GM12878 (cell line): ENCODE measurements at regions not wholly inside any gene's neighbourhood (a gene's known extent, or its start where the extent isn't known, plus 50 kb on each side); places are given as distances from the start of the nearest gene placed in this dataset.

Experiments used
- ATAC-seq: fragments of 200-7000 bp; cut with Tn5 transposase; 3 replicates; pipeline ENCODE4 v1.9.1; 2020; ENCODE audit warnings: mild to moderate bottlenecking, moderate library complexity
- BruUV-seq: library from RNA; stranded (reverse); fragments of 400-500 nt; replicated peaks from 2 replicates; lab custom pipeline; 2021; lab: Mats Ljungman, UMichigan
- CTCF ChIA-PET: fragments of 300-600 bp; sonication (Branson Sonifier 250); formaldehyde crosslinking; extraction: SDS; loops from one replicate; lab custom pipeline; 2021; ENCODE audit warnings: inconsistent platforms; lab: Yijun Ruan, JAX
- POLR2A ChIA-PET: fragments of 350-600 bp; formaldehyde crosslinking; extraction: SDS; loops from one replicate; lab custom pipeline; 2021; ENCODE audit warnings: inconsistent platforms; lab: Charles Lee
- RAD21 ChIA-PET: fragments of 300-600 bp; sonication (Branson Sonifier 250); formaldehyde crosslinking; loops from one replicate; lab custom pipeline; 2023; ENCODE audit warnings: antibody characterized with exemption; ENCODE audit not compliant: unreplicated experiment; lab: Charles Lee
- SMC1A ChIA-PET: fragments of 300-600 bp; sonication (Branson Sonifier 250); formaldehyde crosslinking; loops from one replicate; lab custom pipeline; 2023; ENCODE audit not compliant: unreplicated experiment, uncharacterized antibody; lab: Charles Lee
- DNase-seq: peaks from one replicate; pipeline ENCODE4 v3.0.0-alpha.2; 2011; ENCODE audit warnings: low read depth, low spot score
- FAIRE-seq: peaks from 3 replicates; lab custom pipeline; 2011; peaks lifted over from hg19 to GRCh38; lab: Jason Lieb, UNC
- H2AFZ ChIP-seq: 2 replicates; pipeline ENCODE4 v1.6.0; 2011; ENCODE audit warnings: low read depth, low read length, control low read depth; ENCODE audit not compliant: control insufficient read depth
- H3K27ac ChIP-seq: 2 replicates; pipeline ENCODE4 v1.5.1; 2011; ENCODE audit warnings: control low read depth; ENCODE audit not compliant: control insufficient read depth, insufficient read depth
- H3K27me3 ChIP-seq, 2 experiments: replicated peaks in 1 of 2; 2 replicates each; pipeline versions ENCODE4 v1.6.0 to v1.6.1; 2011; ENCODE audit warnings: low read length in 1 of 2; ENCODE audit not compliant: control insufficient read depth in 2 of 2, insufficient read depth in 2 of 2
- H3K36me3 ChIP-seq, 2 experiments: 2 replicates each; pipeline ENCODE4 v1.5.1; 2011; ENCODE audit warnings: low read length in 1 of 2; ENCODE audit not compliant: control insufficient read depth in 2 of 2, insufficient read depth in 2 of 2
- H3K4me1 ChIP-seq: 2 replicates; pipeline ENCODE4 v1.6.1; 2011; ENCODE audit warnings: mild to moderate bottlenecking, low read length, moderate library complexity, mixed read lengths; ENCODE audit not compliant: control insufficient read depth, insufficient read depth
- H3K4me2 ChIP-seq: 2 replicates; pipeline ENCODE4 v1.6.0; 2011; ENCODE audit warnings: control low read depth; ENCODE audit not compliant: control insufficient read depth, insufficient read depth
- H3K4me3 ChIP-seq: fragments of 200-600 bp; sonication (generic); 2 replicates; pipeline ENCODE4 v1.5.1; 2016
- H3K79me2 ChIP-seq: 2 replicates; pipeline ENCODE4 v1.6.0; 2011; ENCODE audit warnings: low read length; ENCODE audit not compliant: control insufficient read depth, insufficient read depth
- H3K9ac ChIP-seq: 2 replicates; pipeline ENCODE4 v1.8.0; 2011; ENCODE audit warnings: low read length, control low read depth, mixed read lengths; ENCODE audit not compliant: control insufficient read depth, insufficient read depth
- H3K9me3 ChIP-seq: replicated peaks from 3 replicates; pipeline ENCODE4 v1.5.1; 2011; ENCODE audit warnings: mild to moderate bottlenecking, low read length; ENCODE audit not compliant: control insufficient read depth, insufficient read depth
- H4K20me1 ChIP-seq: 2 replicates; pipeline ENCODE4 v1.6.0; 2011; ENCODE audit not compliant: control insufficient read depth, insufficient read depth
- ASH2L ChIP-seq: fragments of 300-600, 200-600 bp; sonication (generic); IDR thresholded peaks from 2 replicates; pipeline ENCODE4 v1.6.1; 2017; ENCODE audit warnings: low read depth, mild to moderate bottlenecking, borderline replicate concordance
- ATF2 ChIP-seq: IDR thresholded peaks from 2 replicates; pipeline ENCODE4 v1.6.1; 2012; ENCODE audit warnings: low read length, inconsistent platforms
- BHLHE40 ChIP-seq, 2 experiments: fragments of 450-650 bp in 1 of 2; IDR thresholded peaks; 2 replicates each; pipeline ENCODE4 v1.6.1; 2011 to 2017; ENCODE audit warnings: low read depth in 2 of 2, borderline replicate concordance in 1 of 2, improper control_type of control experiment in 1 of 2, low read length in 1 of 2, mild to moderate bottlenecking in 1 of 2
- HDAC6 ChIP-seq: fragments of 200-600 bp; sonication (generic); IDR thresholded peaks from one replicate; pipeline ENCODE4 v1.8.0; 2017; ENCODE audit warnings: antibody characterized with exemption; ENCODE audit not compliant: unreplicated experiment
- IRF4 ChIP-seq: IDR thresholded peaks from 2 replicates; pipeline ENCODE4 v1.6.1; 2011; ENCODE audit warnings: low read depth, low read length
- NR2C2 ChIP-seq: IDR thresholded peaks from 2 replicates; pipeline ENCODE4 v1.6.1; 2011; ENCODE audit warnings: borderline replicate concordance, low read depth; ENCODE audit not compliant: control insufficient read depth, insufficient read length
- RAD21 ChIP-seq: IDR thresholded peaks from 2 replicates; pipeline ENCODE4 v1.6.1; 2011; ENCODE audit warnings: mild to moderate bottlenecking, low read depth, low read length, moderate library complexity; ENCODE audit not compliant: insufficient read depth
- RCOR1 ChIP-seq: conservative IDR thresholded peaks from 2 replicates; pipeline ENCODE4 v1.6.1; 2012; ENCODE audit warnings: low read depth, low read length, improper control_type of control experiment
- SMAD1 ChIP-seq: fragments of 450-650 bp; IDR thresholded peaks from 2 replicates; pipeline ENCODE4 v1.6.1; 2018; ENCODE audit warnings: mild to moderate bottlenecking, low read depth; ENCODE audit not compliant: partially characterized antibody
- STAT1 ChIP-seq: fragments of 450-650 bp; conservative IDR thresholded peaks from 2 replicates; pipeline ENCODE4 v1.6.1; 2014; ENCODE audit warnings: antibody characterized with exemption, mild to moderate bottlenecking
- TAF1 ChIP-seq: IDR thresholded peaks from 2 replicates; pipeline ENCODE4 v1.6.1; 2011; ENCODE audit warnings: mild to moderate bottlenecking, low read depth, low read length, borderline replicate concordance
- WGBS: methylation state at CpG from one replicate; pipeline ENCODE4 v1.1.6; 2016; ENCODE audit warnings: low lambda C conversion rate; ENCODE audit not compliant: insufficient replicate concordance, insufficient coverage; ENCODE audit errors: missing lambda C conversion rate; 5-methylcytosine and 5-hydroxymethylcytosine counted together
- in situ Hi-C: fragments of 300-500 bp; cut with MboI; formaldehyde crosslinking; loops from 9 replicates; pipeline ENCODE4 v1.14.3; 2018; ENCODE audit warnings: mixed read lengths
- intact Hi-C: fragments of 100-400 bp; cut with micrococcal nuclease; formaldehyde crosslinking; loops from one replicate; pipeline ENCODE4 v1.14.2; 2022; ENCODE audit not compliant: unreplicated experiment
- TF ChIP-seq, protein P1 (sequence below): fragments of 150-350 bp; IDR thresholded peaks from 2 replicates; pipeline ENCODE4 v1.6.1; 2016; ENCODE audit warnings: low read depth, low read length

DNA sequence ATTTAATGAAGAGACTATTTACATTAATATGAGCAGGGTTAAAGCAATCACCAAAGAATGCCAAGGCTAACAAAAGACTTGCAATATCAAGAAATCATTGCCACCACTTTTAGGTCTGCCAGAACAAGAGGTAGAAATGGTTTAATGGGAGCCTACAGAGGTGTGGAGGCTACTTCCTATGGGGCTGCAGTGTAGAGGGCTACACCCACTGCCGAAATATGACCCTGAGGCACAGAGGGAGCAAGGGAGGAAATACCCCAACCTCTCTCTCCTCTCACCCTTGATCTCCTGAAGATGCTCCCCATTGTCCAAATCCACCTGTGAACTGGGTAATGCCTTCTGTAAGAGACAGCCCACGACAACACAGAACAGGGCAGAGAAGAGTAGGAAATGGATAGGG is 315.4 kb downstream of the SMAD2 start:
- 0% methylated on average over 2 of the region's 2 CpGs for WGBS
- ChIA-PET RAD21 (no interaction called here), SMC1A (no interaction called here), CTCF (no interaction called here), POLR2A (no interaction called here)
- Histone ChIP-seq H3K36me3 (no peaks in the 10 kb centered on the region), H3K4me3 (no peak overlapping the region), H3K27me3 (0 out of 4 replicates have a peak, but pooled peaks cover 0 to 2% of the 10 kb centered on the region in 2 experiments), H3K4me2 (no peak overlapping the region), H3K4me1 (no peaks in the 10 kb centered on the region), H3K9ac (no peak overlapping the region), H2AFZ (no peak overlapping the region), H4K20me1 (no peaks in the 10 kb centered on the region), H3K79me2 (no peaks in the 10 kb centered on the region), H3K9me3 (no peaks in the 10 kb centered on the region), H3K27ac (no peak overlapping the region)
- TF ChIP-seq RAD21 (no peak), ASH2L (no peak), HDAC6 (no peak), ATF2 (no peak), SMAD1 (no peak), BHLHE40 (IDR thresholded peaks at IDR 0.05; ENCODE audit: borderline replicate concordance in 1 of 2, low read depth in 2 of 2, low read length in 1 of 2) (no peak), TAF1 (no peak), RCOR1 (no peak), IRF4 (no peak), NR2C2 (no peak), STAT1 (no peak)
- TF ChIP-seq, protein P1, sequence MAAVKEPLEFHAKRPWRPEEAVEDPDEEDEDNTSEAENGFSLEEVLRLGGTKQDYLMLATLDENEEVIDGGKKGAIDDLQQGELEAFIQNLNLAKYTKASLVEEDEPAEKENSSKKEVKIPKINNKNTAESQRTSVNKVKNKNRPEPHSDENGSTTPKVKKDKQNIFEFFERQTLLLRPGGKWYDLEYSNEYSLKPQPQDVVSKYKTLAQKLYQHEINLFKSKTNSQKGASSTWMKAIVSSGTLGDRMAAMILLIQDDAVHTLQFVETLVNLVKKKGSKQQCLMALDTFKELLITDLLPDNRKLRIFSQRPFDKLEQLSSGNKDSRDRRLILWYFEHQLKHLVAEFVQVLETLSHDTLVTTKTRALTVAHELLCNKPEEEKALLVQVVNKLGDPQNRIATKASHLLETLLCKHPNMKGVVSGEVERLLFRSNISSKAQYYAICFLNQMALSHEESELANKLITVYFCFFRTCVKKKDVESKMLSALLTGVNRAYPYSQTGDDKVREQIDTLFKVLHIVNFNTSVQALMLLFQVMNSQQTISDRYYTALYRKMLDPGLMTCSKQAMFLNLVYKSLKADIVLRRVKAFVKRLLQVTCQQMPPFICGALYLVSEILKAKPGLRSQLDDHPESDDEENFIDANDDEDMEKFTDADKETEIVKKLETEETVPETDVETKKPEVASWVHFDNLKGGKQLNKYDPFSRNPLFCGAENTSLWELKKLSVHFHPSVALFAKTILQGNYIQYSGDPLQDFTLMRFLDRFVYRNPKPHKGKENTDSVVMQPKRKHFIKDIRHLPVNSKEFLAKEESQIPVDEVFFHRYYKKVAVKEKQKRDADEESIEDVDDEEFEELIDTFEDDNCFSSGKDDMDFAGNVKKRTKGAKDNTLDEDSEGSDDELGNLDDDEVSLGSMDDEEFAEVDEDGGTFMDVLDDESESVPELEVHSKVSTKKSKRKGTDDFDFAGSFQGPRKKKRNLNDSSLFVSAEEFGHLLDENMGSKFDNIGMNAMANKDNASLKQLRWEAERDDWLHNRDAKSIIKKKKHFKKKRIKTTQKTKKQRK = no peak
- intact Hi-C loops (no loop called here), in situ Hi-C loops (no loop called here)
- ATAC-seq (no peak), DNase-seq (no peak), FAIRE-seq (no peak)
- no TSS peak for BruUV-seq
